HepG2 (cell line): ENCODE measurements at regions not wholly inside any gene's neighbourhood (a gene's known extent, or its start where the extent isn't known, plus 50 kb on each side); places are given as distances from the start of the nearest gene placed in this dataset.

ENCODE experiments used
- ATAC-seq: fragments of 200-7000 bp; cut with Tn5 transposase; 3 replicates; pipeline ENCODE4 v1.9.1; 2020; ENCODE audit warnings: mild to moderate bottlenecking, moderate library complexity
- BruUV-seq: library from RNA; stranded (reverse); fragments of 400-500 nt; replicated peaks from 2 replicates; lab custom pipeline; 2021; lab: Mats Ljungman, UMichigan
- CTCF ChIA-PET: fragments of 300-600 bp; formaldehyde crosslinking; extraction: SDS; loops from one replicate; lab custom pipeline; 2021; ENCODE audit warnings: low total read pairs, inconsistent platforms, low intra/inter-chr PET ratio; lab: Yijun Ruan, JAX
- POLR2A ChIA-PET: fragments of 350-600 bp; sonication (Branson Sonifier 250); formaldehyde crosslinking; loops from one replicate; lab custom pipeline; 2020; ENCODE audit warnings: antibody characterized with exemption, inconsistent platforms; lab: Yijun Ruan, JAX
- DNase-seq: peaks from one replicate; pipeline ENCODE4 v3.0.0-alpha.2; 2015; ENCODE audit warnings: low spot score
- FAIRE-seq: peaks from 3 replicates; lab custom pipeline; 2011; peaks lifted over from hg19 to GRCh38; lab: Jason Lieb, UNC
- H2AFZ ChIP-seq: one replicate; pipeline ENCODE4 v1.6.1; 2011; ENCODE audit warnings: low read length, inconsistent platforms
- H3K27ac ChIP-seq: fragments of 300-600 bp; 3 replicates; pipeline ENCODE4 v1.8.0; 2011; ENCODE audit warnings: mixed run types, mild to moderate bottlenecking, mixed read lengths, low read length, inconsistent platforms; ENCODE audit not compliant: insufficient read depth; ENCODE audit errors: extremely low read length
- H3K27me3 ChIP-seq, 2 experiments: fragments of 200-600 bp in 1 of 2; 2 replicates in 1 of 2; 3 replicates in 1 of 2; pipeline versions ENCODE4 v1.6.0 to v1.8.0; 2011; ENCODE audit warnings: low read length in 2 of 2, mild to moderate bottlenecking in 2 of 2, moderate library complexity in 2 of 2, inconsistent platforms in 1 of 2; ENCODE audit not compliant: insufficient read depth in 2 of 2, control insufficient read depth in 1 of 2
- H3K36me3 ChIP-seq, 2 experiments: fragments of 200-600 bp in 1 of 2; replicated peaks in 1 of 2; 2 replicates in 1 of 2; 3 replicates in 1 of 2; pipeline versions ENCODE4 v1.5.1 to v1.8.0; 2011; ENCODE audit warnings: low read length in 2 of 2, inconsistent platforms in 1 of 2; ENCODE audit not compliant: insufficient read depth in 2 of 2, control insufficient read depth in 1 of 2
- H3K4me1 ChIP-seq: 2 replicates; pipeline ENCODE4 v1.5.1; 2012; ENCODE audit warnings: low read length, inconsistent platforms; ENCODE audit not compliant: insufficient read depth
- H3K4me2 ChIP-seq: 2 replicates; pipeline ENCODE4 v1.6.0; 2011; ENCODE audit warnings: low read depth, low read length, inconsistent platforms
- H3K4me3 ChIP-seq, 3 experiments: fragments of 200-600 bp in 1 of 3; sonication (generic), shearing (Covaris generic) in 1 of 3; replicated peaks in 1 of 3; 2 replicates each; pipeline ENCODE4 v1.5.1; 2011 to 2016; ENCODE audit warnings: low read length in 3 of 3, inconsistent platforms in 2 of 3, low read depth in 2 of 3, mild to moderate bottlenecking in 2 of 3, control low read depth in 1 of 3, mixed read lengths in 1 of 3; ENCODE audit not compliant: insufficient read depth in 1 of 3
- H3K79me2 ChIP-seq: one replicate; pipeline ENCODE4 v1.6.1; 2011; ENCODE audit warnings: low read length, inconsistent platforms; ENCODE audit not compliant: insufficient read depth
- H3K9ac ChIP-seq: 2 replicates; pipeline ENCODE4 v1.6.0; 2011; ENCODE audit warnings: mild to moderate bottlenecking, low read depth, low read length, inconsistent platforms; ENCODE audit not compliant: insufficient read depth
- H3K9me3 ChIP-seq: 2 replicates; pipeline ENCODE4 v1.5.1; 2012; ENCODE audit warnings: mild to moderate bottlenecking, low read length
- H4K20me1 ChIP-seq: 2 replicates; pipeline ENCODE4 v1.6.0; 2011; ENCODE audit warnings: inconsistent platforms, mild to moderate bottlenecking, low read length, moderate library complexity; ENCODE audit not compliant: insufficient read depth
- CCDC6 ChIP-seq: sonication (generic); formaldehyde crosslinking; IDR thresholded peaks from 2 replicates; pipeline ENCODE4 v1.8.1; 2022; ENCODE audit warnings: mild to moderate bottlenecking, missing genetic modification reagents, moderate library complexity
- EP300 ChIP-seq, 3 experiments: sonication (generic) in 1 of 3; formaldehyde crosslinking in 1 of 3; IDR thresholded peaks; 2 replicates each; pipeline versions ENCODE4 v1.5.1 to v1.6.1; 2011 to 2020; ENCODE audit warnings: low read depth in 2 of 3, low read length in 2 of 3, borderline replicate concordance in 1 of 3, improper control_type of control experiment in 1 of 3, mild to moderate bottlenecking in 1 of 3, missing genetic modification reagents in 1 of 3, moderate library complexity in 1 of 3
- IKZF4 ChIP-seq: sonication (generic); formaldehyde crosslinking; IDR thresholded peaks from 2 replicates; pipeline ENCODE4 v1.5.1; 2020; ENCODE audit warnings: borderline replicate concordance, mild to moderate bottlenecking, low read depth, missing genetic modification reagents; ENCODE audit errors: not compliant biosample characterization
- NPAS2 ChIP-seq: sonication (generic); formaldehyde crosslinking; IDR thresholded peaks from 2 replicates; pipeline ENCODE4 v1.8.0; 2022; ENCODE audit warnings: mild to moderate bottlenecking, missing genetic modification reagents, borderline replicate concordance
- PHF21A ChIP-seq: sonication (generic); formaldehyde crosslinking; IDR thresholded peaks from 2 replicates; pipeline ENCODE4 v1.5.0; 2020; ENCODE audit warnings: mild to moderate bottlenecking, missing genetic modification reagents
- SMAD3 ChIP-seq: sonication (generic); formaldehyde crosslinking; IDR thresholded peaks from 2 replicates; pipeline ENCODE4 v1.4.0; 2020; ENCODE audit warnings: missing genetic modification reagents
- ZFP36L2 ChIP-seq: sonication (generic); formaldehyde crosslinking; IDR thresholded peaks from 2 replicates; pipeline ENCODE4 v1.4.0; 2020; ENCODE audit warnings: missing genetic modification reagents
- ZNF431 ChIP-seq: sonication (generic); formaldehyde crosslinking; IDR thresholded peaks from 2 replicates; pipeline ENCODE4 v1.9.0; 2022; ENCODE audit warnings: missing genetic modification reagents, low read depth, mild to moderate bottlenecking, borderline replicate concordance
- whole genome bisulfite sequencing: methylation state at CpG from one replicate; pipeline ENCODE4 v1.1.6; 2017; ENCODE audit warnings: low lambda C conversion rate; 5-methylcytosine and 5-hydroxymethylcytosine counted together
- in situ Hi-C: cut with HindIII; loops from 2 replicates; pipeline ENCODE4 v1.10.0; 2017; ENCODE audit warnings: low pct_unique_long_range_greater_than_20kb; ENCODE audit not compliant: extremely low pct_ligation_motif_present
- intact Hi-C: fragments of 100-400 bp; cut with micrococcal nuclease; formaldehyde crosslinking; loops from one replicate; pipeline ENCODE4 v1.10.0; 2022; ENCODE audit not compliant: unreplicated experiment
- TF ChIP-seq, protein P1 (sequence below): IDR thresholded peaks from 2 replicates; pipeline ENCODE4 v1.6.1; 2016
- TF ChIP-seq, protein P2 (sequence below): sonication (generic); formaldehyde crosslinking; IDR thresholded peaks from 2 replicates; pipeline ENCODE4 v1.4.0; 2020; ENCODE audit warnings: mild to moderate bottlenecking, missing genetic modification reagents
- TF ChIP-seq, protein P3 (sequence below): sonication (generic); formaldehyde crosslinking; IDR thresholded peaks from 2 replicates; pipeline ENCODE4 v1.4.0; 2020; ENCODE audit warnings: low read depth, mild to moderate bottlenecking, missing genetic modification reagents

DNA sequence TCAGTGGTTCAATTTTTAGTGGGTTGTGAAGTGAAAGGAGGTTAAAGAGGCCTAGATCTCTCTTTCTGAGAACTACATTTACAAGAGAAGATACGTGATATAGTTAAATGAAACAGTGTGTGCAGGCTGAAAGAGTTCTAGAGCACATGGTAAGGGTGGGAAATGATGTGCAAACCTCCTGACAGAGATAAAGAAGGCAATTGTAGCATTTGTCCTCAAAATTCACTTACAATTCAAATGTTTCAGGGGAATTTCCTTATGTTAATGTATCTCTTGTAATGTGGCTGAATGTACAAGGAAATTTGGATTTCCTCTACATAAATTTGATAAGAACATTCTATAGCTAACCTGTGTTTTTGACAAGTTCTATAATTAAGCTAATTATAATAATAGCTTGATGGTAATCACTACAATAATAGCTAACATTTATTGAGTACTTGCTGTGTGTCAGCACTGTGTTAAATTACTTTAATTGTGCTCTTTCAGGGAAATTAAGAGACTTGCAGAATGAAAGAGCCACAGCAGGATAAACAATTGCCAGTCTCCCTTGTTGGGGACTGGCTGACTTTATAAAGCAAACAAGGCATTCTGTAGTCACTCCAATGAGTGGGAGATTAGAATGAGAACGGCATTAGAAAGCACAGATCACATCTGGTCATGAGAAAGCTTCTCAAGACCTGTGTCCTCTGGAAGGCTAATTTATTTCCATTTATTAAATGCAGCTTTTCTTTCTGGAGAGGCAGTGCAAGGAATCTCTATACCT, 139.7 kb upstream of the TMEM72 start:
- no peak for DNase-seq
- in situ Hi-C loops, result no loop called here
- intact Hi-C loops, result no loop called here
- no peak for TF ChIP-seq NPAS2
- TF ChIP-seq SMAD3 (CRISPR knock-in tag), result no peak
- no peak for TF ChIP-seq EP300 (IDR thresholded peaks at IDR 0.05; ENCODE audit: low read depth in 2 of 2, low read length in 2 of 2)
- no peak for TF ChIP-seq EP300 (CRISPR knock-in tag; IDR thresholded peaks at IDR 0.05; ENCODE audit: borderline replicate concordance)
- no peak for TF ChIP-seq CCDC6 (CRISPR knock-in tag)
- TF ChIP-seq ZFP36L2 (CRISPR knock-in tag), result no peak
- TF ChIP-seq, protein P1, sequence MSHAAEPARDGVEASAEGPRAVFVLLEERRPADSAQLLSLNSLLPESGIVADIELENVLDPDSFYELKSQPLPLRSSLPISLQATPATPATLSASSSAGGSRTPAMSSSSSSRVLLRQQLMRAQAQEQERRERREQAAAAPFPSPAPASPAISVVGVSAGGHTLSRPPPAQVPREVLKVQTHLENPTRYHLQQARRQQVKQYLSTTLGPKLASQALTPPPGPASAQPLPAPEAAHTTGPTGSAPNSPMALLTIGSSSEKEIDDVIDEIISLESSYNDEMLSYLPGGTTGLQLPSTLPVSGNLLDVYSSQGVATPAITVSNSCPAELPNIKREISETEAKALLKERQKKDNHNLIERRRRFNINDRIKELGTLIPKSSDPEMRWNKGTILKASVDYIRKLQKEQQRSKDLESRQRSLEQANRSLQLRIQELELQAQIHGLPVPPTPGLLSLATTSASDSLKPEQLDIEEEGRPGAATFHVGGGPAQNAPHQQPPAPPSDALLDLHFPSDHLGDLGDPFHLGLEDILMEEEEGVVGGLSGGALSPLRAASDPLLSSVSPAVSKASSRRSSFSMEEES (CRISPR knock-in tag), result no peak
- TF ChIP-seq ZNF431, result no peak
- TF ChIP-seq PHF21A (CRISPR knock-in tag), result no peak
- TF ChIP-seq, protein P2, sequence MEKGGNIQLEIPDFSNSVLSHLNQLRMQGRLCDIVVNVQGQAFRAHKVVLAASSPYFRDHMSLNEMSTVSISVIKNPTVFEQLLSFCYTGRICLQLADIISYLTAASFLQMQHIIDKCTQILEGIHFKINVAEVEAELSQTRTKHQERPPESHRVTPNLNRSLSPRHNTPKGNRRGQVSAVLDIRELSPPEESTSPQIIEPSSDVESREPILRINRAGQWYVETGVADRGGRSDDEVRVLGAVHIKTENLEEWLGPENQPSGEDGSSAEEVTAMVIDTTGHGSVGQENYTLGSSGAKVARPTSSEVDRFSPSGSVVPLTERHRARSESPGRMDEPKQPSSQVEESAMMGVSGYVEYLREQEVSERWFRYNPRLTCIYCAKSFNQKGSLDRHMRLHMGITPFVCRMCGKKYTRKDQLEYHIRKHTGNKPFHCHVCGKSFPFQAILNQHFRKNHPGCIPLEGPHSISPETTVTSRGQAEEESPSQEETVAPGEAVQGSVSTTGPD (CRISPR knock-in tag), result no peak
- TF ChIP-seq, protein P3, sequence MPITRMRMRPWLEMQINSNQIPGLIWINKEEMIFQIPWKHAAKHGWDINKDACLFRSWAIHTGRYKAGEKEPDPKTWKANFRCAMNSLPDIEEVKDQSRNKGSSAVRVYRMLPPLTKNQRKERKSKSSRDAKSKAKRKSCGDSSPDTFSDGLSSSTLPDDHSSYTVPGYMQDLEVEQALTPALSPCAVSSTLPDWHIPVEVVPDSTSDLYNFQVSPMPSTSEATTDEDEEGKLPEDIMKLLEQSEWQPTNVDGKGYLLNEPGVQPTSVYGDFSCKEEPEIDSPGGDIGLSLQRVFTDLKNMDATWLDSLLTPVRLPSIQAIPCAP (CRISPR knock-in tag), result no peak
- no peak for TF ChIP-seq IKZF4 (CRISPR knock-in tag)
- TF ChIP-seq, all 625 proteins: peak for 0
- no peak overlapping the region for H3K4me3 ChIP-seq
- no peak overlapping the region for H3K27ac ChIP-seq
- H3K9me3 ChIP-seq, result no peaks in the 10 kb centered on the region
- no peaks in the 10 kb centered on the region for H3K4me1 ChIP-seq
- FAIRE-seq, result no peak
- ChIA-PET CTCF (no interaction called here), POLR2A (no interaction called here)
- ATAC-seq, result no peak
- no peak overlapping the region for H2AFZ ChIP-seq
- no TSS peak for BruUV-seq
- WGBS, result 3% methylated on average over 2 of the region's 2 CpGs
- no peak overlapping the region for H3K4me2 ChIP-seq
- H3K79me2 ChIP-seq, result no peaks in the 10 kb centered on the region
- H3K9ac ChIP-seq, result no peak overlapping the region
- H3K27me3 ChIP-seq, result 0 out of 5 replicates have a peak, but pooled peaks cover 0 to 1% of the 10 kb centered on the region in 2 experiments
- H4K20me1 ChIP-seq, result no peaks in the 10 kb centered on the region
- H3K36me3 ChIP-seq, result no peaks in the 10 kb centered on the region
